ENCODE measurements at regions not wholly inside any gene's neighbourhood (a gene's known extent, or its start where the extent isn't known, plus 50 kb on each side); places are given as distances from the start of the nearest gene placed in this dataset.

DNA sequence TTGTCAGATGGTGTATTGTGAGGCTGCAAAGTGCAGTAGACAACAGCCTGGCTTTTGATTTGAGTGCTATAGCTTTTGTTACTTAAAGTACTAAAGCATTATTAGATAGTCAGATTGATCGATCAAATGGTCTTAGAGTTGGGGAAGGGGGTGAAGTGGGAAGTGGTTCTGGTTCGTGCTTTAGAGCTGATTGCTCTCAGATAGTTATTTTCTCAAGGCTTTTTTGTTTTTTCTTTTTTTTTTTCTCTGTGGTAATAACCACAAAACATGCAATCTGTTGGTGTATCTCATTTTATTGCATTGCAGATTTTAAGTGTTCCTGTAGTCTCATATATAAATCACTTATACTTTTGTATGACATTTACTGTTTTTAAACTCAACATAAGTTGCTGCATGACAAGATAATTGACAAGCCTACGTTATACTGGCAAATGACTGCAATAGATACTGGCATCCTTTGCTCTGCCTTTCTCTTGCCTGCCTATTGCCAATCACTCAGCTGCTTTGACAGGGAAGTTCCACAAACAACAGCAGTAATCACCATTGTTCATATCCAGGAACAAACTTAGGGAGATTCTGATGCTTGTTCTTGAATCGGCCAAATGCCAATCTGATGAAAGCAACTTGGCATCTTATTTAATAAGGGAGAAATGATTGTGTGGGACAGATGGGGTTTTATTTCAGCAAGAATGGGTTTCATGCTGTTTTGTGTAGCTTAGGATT is 125.0 kb upstream of the B3GALT2 start:
- no peak for DNase-seq (ENCODE audit: low read depth in 2 of 2, low spot score in 1 of 2)

DNA sequence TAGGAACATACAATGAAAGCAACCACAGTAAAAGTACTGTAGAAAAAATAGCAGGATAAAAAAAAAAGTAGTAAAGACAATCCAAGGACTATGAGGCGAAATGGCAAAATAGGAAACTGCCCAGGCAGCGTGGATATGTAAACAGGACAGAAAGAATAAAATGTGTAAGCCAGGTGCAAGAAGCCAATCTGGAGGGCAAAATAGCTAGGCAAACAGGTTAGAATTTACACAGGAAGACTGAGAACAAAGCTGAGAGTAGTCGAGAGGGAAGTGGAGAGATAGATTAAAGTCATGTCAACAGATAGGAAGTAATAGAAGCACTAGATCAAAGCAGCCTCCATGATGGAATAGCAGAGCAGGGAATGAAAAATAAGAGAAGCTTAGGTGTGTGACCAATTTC is 124.2 kb upstream of the B3GALT2 start:
- DNase-seq (ENCODE audit: low read depth in 2 of 2, low spot score in 1 of 2): no peak

DNA sequence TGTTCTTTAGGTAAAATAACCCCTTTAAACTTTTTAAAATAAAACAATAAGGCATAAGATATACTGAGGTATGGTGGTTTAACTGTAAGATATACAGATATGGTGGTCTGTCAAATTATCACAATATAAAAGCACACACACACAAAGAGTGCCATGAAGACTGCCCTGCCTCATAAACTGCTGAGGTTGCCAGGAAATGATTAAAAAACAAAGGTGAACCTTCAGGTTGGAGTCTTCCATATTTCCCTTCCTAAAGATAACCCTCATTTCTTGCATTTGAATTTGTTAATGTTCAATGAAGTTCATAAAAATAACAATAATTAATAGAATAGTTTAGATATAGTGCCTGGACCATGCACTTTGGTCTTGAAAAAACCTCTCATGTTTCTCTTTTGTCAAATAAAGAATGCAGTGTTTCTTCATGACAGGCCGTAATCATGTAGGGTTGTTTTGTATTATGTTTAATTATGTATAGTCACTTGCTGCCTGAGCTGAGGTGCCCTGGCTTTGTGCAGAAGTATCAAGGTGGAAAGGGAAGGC is 123.6 kb upstream of the B3GALT2 start:
- DNase-seq (ENCODE audit: low read depth in 2 of 2, low spot score in 1 of 2): no peak

DNA sequence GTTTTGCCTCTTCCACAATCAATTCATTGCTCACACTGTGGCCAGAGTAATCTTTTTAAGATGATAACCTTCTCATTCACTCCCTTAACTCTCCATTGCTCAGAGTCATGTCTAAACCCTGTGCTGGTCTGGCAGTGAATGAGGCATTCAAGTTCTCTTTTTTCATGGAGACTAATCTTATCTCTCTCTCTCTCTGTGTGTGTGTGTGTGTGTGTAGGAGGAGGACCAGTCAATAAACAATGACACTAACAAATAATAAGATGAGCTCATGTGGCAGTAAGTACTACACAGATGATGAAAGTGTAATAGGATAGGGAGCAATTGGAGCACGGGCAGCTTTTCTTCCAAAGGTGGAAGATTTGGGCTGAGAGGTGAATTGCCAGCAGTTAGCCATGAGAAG is 122.0 kb upstream of the B3GALT2 start:
- no peak for DNase-seq (ENCODE audit: low read depth in 2 of 2, low spot score in 1 of 2)

DNA sequence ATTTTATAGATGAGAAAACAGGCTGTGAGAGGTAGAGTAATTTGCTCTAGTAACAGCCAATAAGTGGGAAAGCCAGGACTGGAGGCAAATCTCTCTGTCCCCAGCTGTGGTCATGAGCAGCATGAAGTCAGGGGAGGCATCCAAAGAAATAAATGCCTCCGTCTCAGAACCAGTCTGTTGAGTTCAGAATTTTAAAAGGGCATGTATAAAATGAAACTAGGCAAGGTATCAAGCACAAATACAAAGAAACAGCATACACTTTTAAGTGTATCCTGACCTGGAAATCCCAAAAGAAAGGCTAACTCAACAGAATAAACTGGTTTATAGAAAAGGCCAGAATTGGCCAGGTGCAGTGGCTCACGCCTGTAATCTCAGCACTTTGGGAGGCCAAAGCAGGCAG is 120.0 kb upstream of the B3GALT2 start:
- DNase-seq (ENCODE audit: low read depth in 2 of 2, low spot score in 1 of 2): no peak
